Dermis microvascular lymphatic vessel endothelial cell (primary cell): ENCODE measurements at regions not wholly inside any gene's neighbourhood (a gene's known extent, or its start where the extent isn't known, plus 50 kb on each side); places are given as distances from the start of the nearest gene placed in this dataset.
"Not testable (repeated sequence)": the region's sequence is repeated elsewhere in the genome, so short reads cannot be mapped to it uniquely, and the experiment has no call there.

ENCODE experiments used
- DNase-seq, 2 donors: peaks; one replicate each; pipeline versions ENCODE4 v3.0.0 to v3.0.0-alpha.2; 2010; ENCODE audit warnings: low read depth in 2 of 2

GRCh38 chr5:56662893-56663292 lies 152.5 kb upstream of the MAP3K1 start:
- DNase-seq: no peak

GRCh38 chr5:56659971-56660370 lies 155.4 kb upstream of the MAP3K1 start:
- DNase-seq: no peak

GRCh38 chr5:56658972-56659371 lies 156.4 kb upstream of the MAP3K1 start:
- DNase-seq: no peak

GRCh38 chr5:56656846-56657726 lies 158.3 kb upstream of the MAP3K1 start:
- DNase-seq: no peak

DNA sequence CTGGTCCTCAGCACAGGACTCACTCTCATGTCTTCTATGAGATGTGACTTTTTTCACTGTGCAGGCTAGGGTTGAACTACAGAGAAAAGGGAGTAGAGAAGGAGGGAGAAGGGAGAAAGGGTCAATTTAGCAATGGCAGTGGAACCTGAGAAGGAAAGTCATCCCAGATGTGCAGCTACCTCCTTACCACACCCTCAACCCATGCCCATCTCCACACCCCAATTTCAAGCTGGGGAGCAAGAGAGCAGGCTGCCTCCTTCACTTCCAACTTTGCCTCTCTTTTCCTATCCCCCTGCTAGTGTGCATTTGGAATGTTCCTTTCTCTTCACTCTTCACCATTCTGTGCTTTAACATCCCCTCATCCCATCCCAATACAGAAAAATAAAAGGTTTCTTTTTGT lies 163.5 kb upstream of the MAP3K1 start:
- DNase-seq: no peak

- no peak for DNase-seq
Observed at GRCh38 chr5:56650386-56650785, 165.0 kb upstream of the MAP3K1 start.

GRCh38 chr5:56649569-56649968 lies 165.8 kb upstream of the MAP3K1 start:
- DNase-seq: no peak

GRCh38 chr5:56648460-56649034 lies 166.8 kb upstream of the MAP3K1 start:
- DNase-seq: no peak

DNA sequence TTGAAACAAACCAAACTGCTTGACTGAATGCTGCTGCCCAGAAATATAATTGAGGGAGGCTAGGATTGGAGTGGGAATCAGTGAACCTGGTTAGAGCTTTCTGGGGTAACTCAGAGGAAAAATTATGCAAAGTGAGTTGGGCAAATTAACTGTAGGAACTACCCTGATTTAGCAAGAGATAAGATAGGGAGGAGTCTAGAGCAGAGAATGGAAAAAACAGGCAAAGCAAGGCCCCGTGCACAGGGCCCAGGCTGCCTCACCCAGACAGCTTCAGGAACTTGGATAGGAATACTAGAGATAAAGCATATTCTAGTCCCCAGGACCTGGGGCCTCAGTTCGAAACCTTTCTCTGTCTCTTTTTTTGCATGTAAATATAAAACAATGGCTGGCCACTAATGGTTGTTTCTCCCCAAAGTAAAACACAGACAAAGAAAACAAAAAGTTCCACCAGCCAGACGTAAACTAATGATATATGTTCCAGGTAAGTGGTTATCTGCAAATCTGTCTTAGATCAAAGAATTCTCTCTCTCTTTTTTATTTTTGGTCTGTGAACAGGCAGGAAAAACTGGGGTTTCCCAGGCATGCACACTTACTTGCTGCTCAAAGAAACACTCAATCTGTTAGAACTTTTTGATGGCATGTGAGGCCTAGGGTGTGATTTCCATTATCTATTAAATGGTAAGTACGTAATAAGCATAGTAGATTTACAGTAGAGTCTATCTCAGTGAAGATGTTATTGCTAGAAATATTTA lies 168.1 kb upstream of the MAP3K1 start:
- no peak for DNase-seq

DNA sequence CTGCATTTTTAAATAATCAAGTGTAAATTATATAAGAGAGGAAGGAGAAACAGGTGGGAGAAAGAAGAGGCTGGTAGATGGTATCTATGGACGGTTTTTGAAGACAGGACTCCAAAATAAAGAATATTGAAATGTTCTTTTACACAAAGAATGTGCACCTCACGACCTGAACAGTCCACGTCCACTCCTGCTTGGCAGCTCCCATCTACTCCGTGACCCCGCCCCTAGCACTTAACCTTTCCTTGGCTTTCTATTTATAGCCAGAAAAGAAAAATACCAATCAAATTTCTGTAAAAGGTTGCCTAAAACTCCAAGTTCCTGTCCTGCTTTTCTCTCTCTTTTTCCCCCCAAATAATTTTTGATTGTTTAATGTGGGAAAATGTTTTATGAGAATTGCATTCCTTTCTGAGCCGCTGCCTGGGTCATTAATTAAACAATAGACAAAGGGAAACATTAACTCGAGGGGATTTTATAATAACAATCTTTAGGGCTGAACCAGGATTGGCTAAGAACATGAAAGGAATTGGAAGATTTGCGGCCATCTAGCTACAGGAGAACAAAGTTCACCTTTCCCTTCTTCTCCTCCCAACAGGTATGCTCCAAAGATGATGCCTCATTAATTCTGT lies 173.6 kb upstream of the MAP3K1 start:
- no peak for DNase-seq

DNA sequence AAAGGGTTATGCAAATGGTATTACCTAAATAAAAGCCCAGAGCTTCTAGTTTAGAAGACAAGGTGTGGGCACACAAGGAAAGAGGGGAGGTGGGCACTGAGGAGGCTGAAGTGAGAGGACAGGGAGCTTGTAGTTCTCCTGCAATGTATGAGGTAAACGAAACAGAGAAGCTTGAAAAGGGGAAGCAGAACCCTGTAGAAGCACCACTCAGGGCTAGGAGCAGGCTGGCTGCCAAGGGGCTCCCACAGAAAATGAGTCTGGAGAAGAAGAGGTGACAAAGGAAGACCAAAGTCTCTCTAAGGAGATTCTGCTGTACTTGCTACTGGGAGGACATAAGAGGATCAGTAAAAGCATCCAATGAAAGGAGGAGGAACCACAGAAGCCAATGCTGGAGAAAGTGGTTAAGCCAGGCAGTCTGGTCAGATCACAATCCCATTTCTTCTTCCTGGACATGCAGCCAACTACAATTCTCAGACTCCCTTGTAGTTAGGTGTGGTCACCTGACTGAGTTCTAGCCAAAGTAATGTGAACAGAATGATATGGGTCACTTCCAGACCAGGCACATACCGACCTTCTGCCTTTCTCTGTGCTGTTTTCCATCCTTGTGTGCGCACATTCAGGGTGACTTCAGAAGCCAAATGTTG lies 174.5 kb upstream of the MAP3K1 start:
- no peak for DNase-seq

DNA sequence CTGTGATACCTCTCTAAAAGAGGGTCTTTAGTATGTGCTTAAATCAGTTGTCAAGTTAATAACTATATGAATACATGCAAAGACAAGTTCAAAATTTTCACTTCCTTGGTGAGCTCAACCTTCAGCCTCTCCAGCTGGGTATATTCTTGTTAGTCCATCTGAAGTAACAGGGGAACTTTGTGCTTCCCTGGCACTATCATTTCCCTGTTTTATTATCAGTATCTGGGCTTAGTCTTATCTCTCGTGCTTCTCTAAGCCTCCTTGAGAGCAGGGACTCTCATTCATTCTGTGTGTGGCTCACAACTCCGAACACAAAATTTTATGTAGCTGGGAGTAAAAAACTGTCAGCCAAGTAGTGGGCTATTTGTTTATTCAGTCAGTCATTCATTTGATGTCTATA lies 175.9 kb upstream of the MAP3K1 start:
- DNase-seq: no peak

GRCh38 chr5:56638768-56639238 lies 176.5 kb upstream of the MAP3K1 start:
- DNase-seq: no peak

- peak in 1 of 2 donors; percentile 14 for DNase-seq
Observed at GRCh38 chr5:56638061-56638621, 177.2 kb upstream of the MAP3K1 start.

GRCh38 chr5:56637321-56637920 lies 177.9 kb upstream of the MAP3K1 start:
- DNase-seq: peak in 1 of 2 donors; percentile 17

- no peak for DNase-seq
Observed at GRCh38 chr5:56633950-56634349, 181.4 kb upstream of the MAP3K1 start.

DNA sequence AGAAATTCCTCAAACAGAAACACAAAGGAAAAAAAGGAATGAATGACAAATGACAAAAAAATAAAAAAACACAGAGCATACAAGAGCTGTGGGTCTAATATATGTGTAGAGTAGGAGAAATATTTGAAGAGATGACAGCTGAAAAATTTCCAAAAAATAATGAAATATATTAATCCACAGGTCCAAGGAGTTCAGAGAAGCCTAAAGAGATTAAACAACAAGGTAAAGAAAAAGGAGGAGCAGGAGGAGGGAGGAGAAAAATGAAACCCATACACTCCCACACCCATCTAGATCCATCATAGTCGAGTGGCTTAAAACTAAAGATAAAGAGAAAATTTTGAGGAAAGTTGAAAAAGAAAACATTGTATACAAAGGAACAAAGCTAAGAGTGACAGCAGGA lies 182.4 kb upstream of the MAP3K1 start:
- no peak for DNase-seq

- DNase-seq: no peak
Observed at GRCh38 chr5:56632199-56632598, 183.2 kb upstream of the MAP3K1 start.

- DNase-seq: no peak
Observed at GRCh38 chr5:56631719-56632118, 183.6 kb upstream of the MAP3K1 start.

GRCh38 chr5:56628616-56629015 lies 186.7 kb upstream of the MAP3K1 start:
- not testable (repeated sequence) for DNase-seq

DNA sequence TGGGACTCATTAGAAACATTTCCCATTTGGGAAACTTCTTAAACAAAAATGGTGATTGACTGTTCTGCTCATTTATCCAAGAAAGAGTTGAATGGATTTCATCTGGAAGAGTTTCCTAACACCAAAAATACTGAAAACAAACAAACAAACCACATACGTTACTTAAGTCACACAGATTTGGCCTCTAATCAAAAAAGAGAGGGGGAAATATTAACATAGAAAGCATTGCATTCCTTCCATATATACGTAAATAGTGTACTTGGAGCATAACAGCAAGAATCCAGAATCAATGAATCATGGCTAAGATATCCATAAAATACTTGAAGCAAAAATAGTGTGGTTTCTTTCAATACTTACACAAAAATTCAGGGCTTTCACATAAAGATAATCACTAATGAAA lies 189.8 kb upstream of the MAP3K1 start:
- peak in 1 of 2 donors; percentile 42 for DNase-seq
